ENCODE measurements at regions not wholly inside any gene's neighbourhood (a gene's known extent, or its start where the extent isn't known, plus 50 kb on each side); places are given as distances from the start of the nearest gene placed in this dataset.

- no TSS peak for BruUV-seq (replicated peaks)
- no peak overlapping the region for H3K9ac ChIP-seq (ENCODE audit: low read length)
- no peak overlapping the region for H3K27ac ChIP-seq (ENCODE audit: low read length)
- peaks cover 8% of the 10 kb centered on the region for H3K4me1 ChIP-seq (ENCODE audit: insufficient read depth, low read length)
- H3F3A ChIP-seq (ENCODE audit: low read length, unreplicated experiment), result no peaks in the 10 kb centered on the region
- ATAC-seq (no peak), DNase-seq (no peak)
- no peak overlapping the region for H3K4me2 ChIP-seq (ENCODE audit: low read length)
- no peaks in the 10 kb centered on the region for H3K9me2 ChIP-seq (replicated peaks; ENCODE audit: low read length)
- H3K27me3 ChIP-seq (ENCODE audit: low read length), result no peaks in the 10 kb centered on the region
- ChIA-PET CTCF (no interaction called here), POLR2A (ENCODE audit: unreplicated experiment) (no interaction called here)
- no peaks in the 10 kb centered on the region for H3K36me3 ChIP-seq (ENCODE audit: low read depth, low read length)
- no peak overlapping the region for H3K4me3 ChIP-seq (ENCODE audit: low read length)
- no peaks in the 10 kb centered on the region for H3K79me2 ChIP-seq (ENCODE audit: low read length)
- TF ChIP-seq CTCF (conservative IDR thresholded peaks at IDR 0.05; ENCODE audit: low read depth, low read length) (no peak), EZH2phosphoT487 (IDR thresholded peaks at IDR 0.05; ENCODE audit: borderline replicate concordance, low read length) (no peak), EZH2 (IDR thresholded peaks at IDR 0.05; ENCODE audit: low read length, unreplicated experiment) (no peak)
- H3K9me3 ChIP-seq (ENCODE audit: low read length), result no peaks in the 10 kb centered on the region
- no peaks in the 10 kb centered on the region for H4K20me1 ChIP-seq (ENCODE audit: low read length)
- H2AFZ ChIP-seq (ENCODE audit: low read length), result no peak overlapping the region
- intact Hi-C loops (cut with micrococcal nuclease), result no loop called here
Observed at GRCh38 chr2:70374616-70375015, 72.7 kb upstream of the FAM136A start.

- Histone ChIP-seq H3K9me3 (ENCODE audit: low read length) (no peaks in the 10 kb centered on the region), H3K27me3 (ENCODE audit: low read length) (no peaks in the 10 kb centered on the region), H3K4me2 (ENCODE audit: low read length) (no peak overlapping the region), H3K36me3 (ENCODE audit: low read depth, low read length) (no peaks in the 10 kb centered on the region), H3F3A (ENCODE audit: low read length, unreplicated experiment) (no peaks in the 10 kb centered on the region), H3K79me2 (ENCODE audit: low read length) (no peaks in the 10 kb centered on the region), H2AFZ (ENCODE audit: low read length) (peak overlapping the region; percentile 4), H3K9ac (ENCODE audit: low read length) (no peak overlapping the region), H3K9me2 (replicated peaks; ENCODE audit: low read length) (no peaks in the 10 kb centered on the region), H3K27ac (ENCODE audit: low read length) (peak overlapping the region; percentile 15), H3K4me1 (ENCODE audit: insufficient read depth, low read length) (peaks cover 8% of the 10 kb centered on the region), H4K20me1 (ENCODE audit: low read length) (no peaks in the 10 kb centered on the region), H3K4me3 (ENCODE audit: low read length) (no peak overlapping the region)
- DNase-seq (peak; percentile 78), ATAC-seq (peak; percentile 63)
- ChIA-PET CTCF (no interaction called here), POLR2A (ENCODE audit: unreplicated experiment) (no interaction called here)
- intact Hi-C loops (cut with micrococcal nuclease), result no loop called here
- TF ChIP-seq EZH2 (IDR thresholded peaks at IDR 0.05; ENCODE audit: low read length, unreplicated experiment) (no peak), CTCF (conservative IDR thresholded peaks at IDR 0.05; ENCODE audit: low read depth, low read length) (no peak), EZH2phosphoT487 (IDR thresholded peaks at IDR 0.05; ENCODE audit: borderline replicate concordance, low read length) (no peak)
- no TSS peak for BruUV-seq (replicated peaks)
Observed at GRCh38 chr2:70371753-70372152, 69.9 kb upstream of the FAM136A start.

- no peak for DNase-seq
- no peaks in the 10 kb centered on the region for H3K79me2 ChIP-seq (ENCODE audit: low read length)
- H2AFZ ChIP-seq (ENCODE audit: low read length), result no peak overlapping the region
- BruUV-seq (replicated peaks), result no TSS peak
- H3K27me3 ChIP-seq (ENCODE audit: low read length), result no peaks in the 10 kb centered on the region
- H3K9me2 ChIP-seq (replicated peaks; ENCODE audit: low read length), result no peaks in the 10 kb centered on the region
- no peaks in the 10 kb centered on the region for H3K36me3 ChIP-seq (ENCODE audit: low read depth, low read length)
- ChIA-PET POLR2A (ENCODE audit: unreplicated experiment) (no interaction called here), CTCF (no interaction called here)
- no peaks in the 10 kb centered on the region for H3F3A ChIP-seq (ENCODE audit: low read length, unreplicated experiment)
- intact Hi-C loops (cut with micrococcal nuclease), result no loop called here
- H3K27ac ChIP-seq (ENCODE audit: low read length), result no peak overlapping the region
- H3K4me3 ChIP-seq (ENCODE audit: low read length), result no peak overlapping the region
- no peak for ATAC-seq
- no peaks in the 10 kb centered on the region for H3K9me3 ChIP-seq (ENCODE audit: low read length)
- no peaks in the 10 kb centered on the region for H4K20me1 ChIP-seq (ENCODE audit: low read length)
- no peak overlapping the region for H3K9ac ChIP-seq (ENCODE audit: low read length)
- H3K4me1 ChIP-seq (ENCODE audit: insufficient read depth, low read length), result peaks cover 8% of the 10 kb centered on the region
- H3K4me2 ChIP-seq (ENCODE audit: low read length), result no peak overlapping the region
- TF ChIP-seq EZH2 (IDR thresholded peaks at IDR 0.05; ENCODE audit: low read length, unreplicated experiment), result no peak
- TF ChIP-seq CTCF (conservative IDR thresholded peaks at IDR 0.05; ENCODE audit: low read depth, low read length), result no peak
- no peak for TF ChIP-seq EZH2phosphoT487 (IDR thresholded peaks at IDR 0.05; ENCODE audit: borderline replicate concordance, low read length)
Observed at GRCh38 chr2:70369082-70369481, 67.2 kb upstream of the FAM136A start.

All from PC-3 (cell line).